ENCODE measurements at regions not wholly inside any gene's neighbourhood (a gene's known extent, or its start where the extent isn't known, plus 50 kb on each side); places are given as distances from the start of the nearest gene placed in this dataset.

GRCh38 chr6:80547827-80548226 is 441.4 kb downstream of the BCKDHB start (continued):
- TF ChIP-seq, protein P1, sequence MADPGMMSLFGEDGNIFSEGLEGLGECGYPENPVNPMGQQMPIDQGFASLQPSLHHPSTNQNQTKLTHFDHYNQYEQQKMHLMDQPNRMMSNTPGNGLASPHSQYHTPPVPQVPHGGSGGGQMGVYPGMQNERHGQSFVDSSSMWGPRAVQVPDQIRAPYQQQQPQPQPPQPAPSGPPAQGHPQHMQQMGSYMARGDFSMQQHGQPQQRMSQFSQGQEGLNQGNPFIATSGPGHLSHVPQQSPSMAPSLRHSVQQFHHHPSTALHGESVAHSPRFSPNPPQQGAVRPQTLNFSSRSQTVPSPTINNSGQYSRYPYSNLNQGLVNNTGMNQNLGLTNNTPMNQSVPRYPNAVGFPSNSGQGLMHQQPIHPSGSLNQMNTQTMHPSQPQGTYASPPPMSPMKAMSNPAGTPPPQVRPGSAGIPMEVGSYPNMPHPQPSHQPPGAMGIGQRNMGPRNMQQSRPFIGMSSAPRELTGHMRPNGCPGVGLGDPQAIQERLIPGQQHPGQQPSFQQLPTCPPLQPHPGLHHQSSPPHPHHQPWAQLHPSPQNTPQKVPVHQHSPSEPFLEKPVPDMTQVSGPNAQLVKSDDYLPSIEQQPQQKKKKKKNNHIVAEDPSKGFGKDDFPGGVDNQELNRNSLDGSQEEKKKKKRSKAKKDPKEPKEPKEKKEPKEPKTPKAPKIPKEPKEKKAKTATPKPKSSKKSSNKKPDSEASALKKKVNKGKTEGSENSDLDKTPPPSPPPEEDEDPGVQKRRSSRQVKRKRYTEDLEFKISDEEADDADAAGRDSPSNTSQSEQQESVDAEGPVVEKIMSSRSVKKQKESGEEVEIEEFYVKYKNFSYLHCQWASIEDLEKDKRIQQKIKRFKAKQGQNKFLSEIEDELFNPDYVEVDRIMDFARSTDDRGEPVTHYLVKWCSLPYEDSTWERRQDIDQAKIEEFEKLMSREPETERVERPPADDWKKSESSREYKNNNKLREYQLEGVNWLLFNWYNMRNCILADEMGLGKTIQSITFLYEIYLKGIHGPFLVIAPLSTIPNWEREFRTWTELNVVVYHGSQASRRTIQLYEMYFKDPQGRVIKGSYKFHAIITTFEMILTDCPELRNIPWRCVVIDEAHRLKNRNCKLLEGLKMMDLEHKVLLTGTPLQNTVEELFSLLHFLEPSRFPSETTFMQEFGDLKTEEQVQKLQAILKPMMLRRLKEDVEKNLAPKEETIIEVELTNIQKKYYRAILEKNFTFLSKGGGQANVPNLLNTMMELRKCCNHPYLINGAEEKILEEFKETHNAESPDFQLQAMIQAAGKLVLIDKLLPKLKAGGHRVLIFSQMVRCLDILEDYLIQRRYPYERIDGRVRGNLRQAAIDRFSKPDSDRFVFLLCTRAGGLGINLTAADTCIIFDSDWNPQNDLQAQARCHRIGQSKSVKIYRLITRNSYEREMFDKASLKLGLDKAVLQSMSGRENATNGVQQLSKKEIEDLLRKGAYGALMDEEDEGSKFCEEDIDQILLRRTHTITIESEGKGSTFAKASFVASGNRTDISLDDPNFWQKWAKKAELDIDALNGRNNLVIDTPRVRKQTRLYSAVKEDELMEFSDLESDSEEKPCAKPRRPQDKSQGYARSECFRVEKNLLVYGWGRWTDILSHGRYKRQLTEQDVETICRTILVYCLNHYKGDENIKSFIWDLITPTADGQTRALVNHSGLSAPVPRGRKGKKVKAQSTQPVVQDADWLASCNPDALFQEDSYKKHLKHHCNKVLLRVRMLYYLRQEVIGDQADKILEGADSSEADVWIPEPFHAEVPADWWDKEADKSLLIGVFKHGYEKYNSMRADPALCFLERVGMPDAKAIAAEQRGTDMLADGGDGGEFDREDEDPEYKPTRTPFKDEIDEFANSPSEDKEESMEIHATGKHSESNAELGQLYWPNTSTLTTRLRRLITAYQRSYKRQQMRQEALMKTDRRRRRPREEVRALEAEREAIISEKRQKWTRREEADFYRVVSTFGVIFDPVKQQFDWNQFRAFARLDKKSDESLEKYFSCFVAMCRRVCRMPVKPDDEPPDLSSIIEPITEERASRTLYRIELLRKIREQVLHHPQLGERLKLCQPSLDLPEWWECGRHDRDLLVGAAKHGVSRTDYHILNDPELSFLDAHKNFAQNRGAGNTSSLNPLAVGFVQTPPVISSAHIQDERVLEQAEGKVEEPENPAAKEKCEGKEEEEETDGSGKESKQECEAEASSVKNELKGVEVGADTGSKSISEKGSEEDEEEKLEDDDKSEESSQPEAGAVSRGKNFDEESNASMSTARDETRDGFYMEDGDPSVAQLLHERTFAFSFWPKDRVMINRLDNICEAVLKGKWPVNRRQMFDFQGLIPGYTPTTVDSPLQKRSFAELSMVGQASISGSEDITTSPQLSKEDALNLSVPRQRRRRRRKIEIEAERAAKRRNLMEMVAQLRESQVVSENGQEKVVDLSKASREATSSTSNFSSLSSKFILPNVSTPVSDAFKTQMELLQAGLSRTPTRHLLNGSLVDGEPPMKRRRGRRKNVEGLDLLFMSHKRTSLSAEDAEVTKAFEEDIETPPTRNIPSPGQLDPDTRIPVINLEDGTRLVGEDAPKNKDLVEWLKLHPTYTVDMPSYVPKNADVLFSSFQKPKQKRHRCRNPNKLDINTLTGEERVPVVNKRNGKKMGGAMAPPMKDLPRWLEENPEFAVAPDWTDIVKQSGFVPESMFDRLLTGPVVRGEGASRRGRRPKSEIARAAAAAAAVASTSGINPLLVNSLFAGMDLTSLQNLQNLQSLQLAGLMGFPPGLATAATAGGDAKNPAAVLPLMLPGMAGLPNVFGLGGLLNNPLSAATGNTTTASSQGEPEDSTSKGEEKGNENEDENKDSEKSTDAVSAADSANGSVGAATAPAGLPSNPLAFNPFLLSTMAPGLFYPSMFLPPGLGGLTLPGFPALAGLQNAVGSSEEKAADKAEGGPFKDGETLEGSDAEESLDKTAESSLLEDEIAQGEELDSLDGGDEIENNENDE (IDR thresholded peaks at IDR 0.05; ENCODE audit: insufficient replicate concordance, low read length): no peak
- TF ChIP-seq SP2 (IDR thresholded peaks at IDR 0.05; ENCODE audit: low read length): no peak
- no peak for TF ChIP-seq MAX (IDR thresholded peaks at IDR 0.05)
- no peak for TF ChIP-seq SP1 (IDR thresholded peaks at IDR 0.05; ENCODE audit: low read depth, low read length)
- TF ChIP-seq ZNF274 (IDR thresholded peaks at IDR 0.05; ENCODE audit: borderline replicate concordance, extremely low read depth, low read length): no peak
- TF ChIP-seq NANOG (IDR thresholded peaks at IDR 0.05; ENCODE audit: insufficient read depth, low read depth, low read length, poor library complexity, severe bottlenecking): no peak
- no peak for TF ChIP-seq POLR2AphosphoS5 (IDR thresholded peaks at IDR 0.05; ENCODE audit: low read depth, low read length)
- no peak for TF ChIP-seq BCL11A (IDR thresholded peaks at IDR 0.05; ENCODE audit: low read depth in 2 of 2, low read length in 2 of 2)
- TF ChIP-seq CREB1 (IDR thresholded peaks at IDR 0.05): no peak
- no peak for TF ChIP-seq TCF12 (IDR thresholded peaks at IDR 0.05; ENCODE audit: low read depth, low read length)
- no peak for TF ChIP-seq RXRA (IDR thresholded peaks at IDR 0.05; ENCODE audit: insufficient read depth, low read depth, low read length)
- TF ChIP-seq CHD2 (IDR thresholded peaks at IDR 0.05; ENCODE audit: low read length): no peak

All from H1 (cell line).